ENCODE measurements at regions not wholly inside any gene's neighbourhood (a gene's known extent, or its start where the extent isn't known, plus 50 kb on each side); places are given as distances from the start of the nearest gene placed in this dataset.

GRCh38 chr20:53806683-53807401 lies 213.2 kb upstream of the ZNF217 start:
- in situ Hi-C loops (cut with MboI; ENCODE audit: low sequenced_read_pairs), result no loop called here
- peak overlapping the region; percentile 49; the same call in 1 of the 2 replicates for H4K5ac ChIP-seq (ENCODE audit: low read depth, low read length)
- peaks cover 12% of the 10 kb centered on the region for H3K4me1 ChIP-seq (ENCODE audit: control insufficient read depth, insufficient read depth, low read length)
- peak overlapping the region; percentile 79 for H3K4ac ChIP-seq (ENCODE audit: low read depth, low read length)
- H3K9me3 ChIP-seq (ENCODE audit: control insufficient read depth, insufficient read depth, low read length), result no peaks in the 10 kb centered on the region
- H4K20me1 ChIP-seq (ENCODE audit: insufficient read depth, low read length), result no peaks in the 10 kb centered on the region
- H2BK5ac ChIP-seq (ENCODE audit: low read depth, low read length, poor library complexity, severe bottlenecking), result peak overlapping the region; percentile 70
- TF ChIP-seq SMC3 (IDR thresholded peaks at IDR 0.05; ENCODE audit: low read depth, low read length) (no peak), RCOR1 (IDR thresholded peaks at IDR 0.05; ENCODE audit: insufficient replicate concordance, low read length) (no peak)
- H2BK120ac ChIP-seq (ENCODE audit: low read depth, low read length), result peak overlapping the region; percentile 86
- H3K18ac ChIP-seq (ENCODE audit: low read depth, low read length), result peak overlapping the region; percentile 50; the same call in 1 of the 2 replicates
- H3K9me1 ChIP-seq (ENCODE audit: insufficient read depth, low read length), result peaks cover 8% of the 10 kb centered on the region; the same call in 1 of the 2 replicates
- no peak overlapping the region for H3K56ac ChIP-seq (ENCODE audit: extremely low read depth, insufficient read depth, low read length)
- dilution Hi-C loops (cut with HindIII; ENCODE audit: low sequenced_read_pairs, unreplicated experiment), result no loop called here
- peak overlapping the region in 1 of 2 experiments; percentile 45; a peak in 1 of 4 replicates for H4K8ac ChIP-seq (ENCODE audit: low read depth in 2 of 2, low read length in 2 of 2)
- DNase-seq, result no peak
- peak overlapping the region; percentile 86; the same call in 2 of the 3 replicates for H2BK15ac ChIP-seq (ENCODE audit: low read depth, low read length)
- peak overlapping the region; percentile 69 for H3K14ac ChIP-seq (replicated peaks; ENCODE audit: low read depth, low read length)
- no peak overlapping the region for H3K4me3 ChIP-seq (ENCODE audit: insufficient read depth, low read depth, low read length)
- H3K27ac ChIP-seq (ENCODE audit: insufficient read depth, low read length), result no peak overlapping the region
- no peak overlapping the region for H2AFZ ChIP-seq (replicated peaks; ENCODE audit: low read length, poor library complexity)
- no peaks in the 10 kb centered on the region for H3K27me3 ChIP-seq (ENCODE audit: control insufficient read depth, insufficient read depth, low read length)
- H2AK9ac ChIP-seq (replicated peaks; ENCODE audit: low read depth, low read length, poor library complexity), result no peak overlapping the region
- ChIA-PET CTCF (interaction anchor here (0.6 to 1.3 kb wide), 3 partner anchors 109 to 1359 kb away, joined by 3 to 4 read pairs (median 3); no protein-coding TSS in a partner anchor), POLR2A (ENCODE audit: unreplicated experiment) (interaction anchor here (0.6 kb wide), 1 partner anchor 110 kb away, joined by 3 read pairs; no protein-coding TSS in a partner anchor)
- no peak overlapping the region for H3K9ac ChIP-seq (ENCODE audit: low read depth, low read length)
- intact Hi-C loops (cut with micrococcal nuclease), result no loop called here
- peak overlapping the region; percentile 62 for H4K91ac ChIP-seq (ENCODE audit: insufficient read depth, low read depth, low read length)
- H2BK20ac ChIP-seq (ENCODE audit: low read depth, low read length), result peak overlapping the region; percentile 81
- H3K79me1 ChIP-seq (ENCODE audit: low read depth in 1 of 2, low read length in 2 of 2), result peaks cover 0 to 4% of the 10 kb centered on the region in 2 experiments; a peak in 1 of 4 replicates
- 86% methylated on average over 4 of the region's 6 CpGs; no CpG with 5 or more reads in 1 of the 2 experiments for WGBS, 2 experiments (ENCODE audit: extremely low coverage in 2 of 2, insufficient read length in 1 of 2)
- no TSS peak for BruUV-seq (replicated peaks)
- ATAC-seq (ENCODE audit: low read depth), result no peak
- no peak overlapping the region for H3K23ac ChIP-seq (ENCODE audit: low read depth, low read length)
- peak overlapping the region; percentile 86 for H2AK5ac ChIP-seq (ENCODE audit: low read depth, low read length)
- H3K36me3 ChIP-seq (ENCODE audit: control insufficient read depth, insufficient read depth, low read length), result no peaks in the 10 kb centered on the region
- no peak overlapping the region for H3K4me2 ChIP-seq (ENCODE audit: low read depth, low read length)

Data from IMR-90 (cell line).